ENCODE measurements at regions not wholly inside any gene's neighbourhood (a gene's known extent, or its start where the extent isn't known, plus 50 kb on each side); places are given as distances from the start of the nearest gene placed in this dataset.
"Not testable (repeated sequence)": the region's sequence is repeated elsewhere in the genome, so short reads cannot be mapped to it uniquely, and the experiment has no call there.

- peaks cover 54% of the 10 kb centered on the region for H3K4me1 ChIP-seq (ENCODE audit: insufficient read depth, low read length)
- not testable (repeated sequence) for H3K4me3 ChIP-seq (ENCODE audit: low read length); H3K9me3 ChIP-seq (ENCODE audit: low read depth, low read length); H3K27me3 ChIP-seq (ENCODE audit: insufficient read depth, low read length)
Observed at GRCh38 chr16:21511315-21512210, 87.8 kb upstream of the METTL9 start.

DNA sequence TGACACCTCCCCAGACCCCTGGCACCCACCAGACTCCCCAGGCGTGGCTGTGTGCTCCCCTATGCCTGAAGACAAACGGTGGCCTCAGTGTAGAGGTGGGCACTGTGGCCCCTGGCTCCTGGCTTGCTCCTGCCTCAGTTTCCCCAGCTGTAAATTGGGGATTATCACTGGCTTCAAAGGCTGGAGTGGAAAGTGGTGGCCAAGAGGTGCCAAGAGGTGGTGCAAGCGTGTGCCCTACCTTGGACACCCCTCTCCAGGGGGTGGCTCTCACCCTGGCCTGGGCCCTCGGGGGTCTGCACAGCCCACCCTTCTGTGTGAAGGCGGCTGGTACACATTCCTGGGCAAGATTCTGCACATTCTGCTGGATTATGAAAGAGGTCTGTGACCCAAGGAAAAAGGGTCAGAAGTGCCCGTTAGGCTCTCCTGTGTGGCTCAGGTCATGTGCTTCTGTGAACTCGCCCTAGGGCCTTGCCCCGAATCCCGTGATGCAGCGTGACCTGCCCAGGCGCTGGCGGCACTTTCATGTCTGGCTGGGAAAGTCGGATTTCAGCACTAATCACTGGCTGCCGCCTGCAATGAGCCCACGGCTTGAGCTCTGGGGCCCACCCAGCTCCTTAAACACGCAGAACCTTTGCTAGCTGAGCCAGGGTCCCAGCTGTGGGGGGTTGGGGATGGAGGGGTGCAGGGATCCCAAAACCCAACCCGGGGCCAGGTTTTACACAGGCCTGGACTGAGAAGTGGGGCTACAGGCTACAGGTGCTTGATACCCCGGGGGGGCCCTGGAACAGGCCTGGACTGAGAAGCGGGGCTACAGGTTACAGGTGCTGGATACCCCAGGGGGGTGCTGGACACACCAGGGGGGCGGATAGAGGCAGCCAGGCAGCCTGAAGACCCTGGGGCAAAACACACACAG is 86.8 kb upstream of the METTL9 start:
- not testable (repeated sequence) for H3K4me3 ChIP-seq (ENCODE audit: low read length); H3K27me3 ChIP-seq (ENCODE audit: insufficient read depth, low read length); H3K9me3 ChIP-seq (ENCODE audit: low read depth, low read length)
- H3K4me1 ChIP-seq (ENCODE audit: insufficient read depth, low read length): peaks cover 46% of the 10 kb centered on the region

GRCh38 chr16:21513337-21513741 is 86.0 kb upstream of the METTL9 start:
- peaks cover 44% of the 10 kb centered on the region for H3K4me1 ChIP-seq (ENCODE audit: insufficient read depth, low read length)
- not testable (repeated sequence) for H3K27me3 ChIP-seq (ENCODE audit: insufficient read depth, low read length); H3K9me3 ChIP-seq (ENCODE audit: low read depth, low read length); H3K4me3 ChIP-seq (ENCODE audit: low read length)

- peaks cover 46% of the 10 kb centered on the region for H3K4me1 ChIP-seq (ENCODE audit: insufficient read depth, low read length)
- H3K9me3 ChIP-seq (ENCODE audit: low read depth, low read length); H3K27me3 ChIP-seq (ENCODE audit: insufficient read depth, low read length); H3K4me3 ChIP-seq (ENCODE audit: low read length): not testable (repeated sequence)
Observed at GRCh38 chr16:21513812-21514473, 85.4 kb upstream of the METTL9 start.

- peaks cover 43% of the 10 kb centered on the region for H3K4me1 ChIP-seq (ENCODE audit: insufficient read depth, low read length)
- H3K4me3 ChIP-seq (ENCODE audit: low read length); H3K27me3 ChIP-seq (ENCODE audit: insufficient read depth, low read length); H3K9me3 ChIP-seq (ENCODE audit: low read depth, low read length): not testable (repeated sequence)
Observed at GRCh38 chr16:21514474-21514840, 84.9 kb upstream of the METTL9 start.

DNA sequence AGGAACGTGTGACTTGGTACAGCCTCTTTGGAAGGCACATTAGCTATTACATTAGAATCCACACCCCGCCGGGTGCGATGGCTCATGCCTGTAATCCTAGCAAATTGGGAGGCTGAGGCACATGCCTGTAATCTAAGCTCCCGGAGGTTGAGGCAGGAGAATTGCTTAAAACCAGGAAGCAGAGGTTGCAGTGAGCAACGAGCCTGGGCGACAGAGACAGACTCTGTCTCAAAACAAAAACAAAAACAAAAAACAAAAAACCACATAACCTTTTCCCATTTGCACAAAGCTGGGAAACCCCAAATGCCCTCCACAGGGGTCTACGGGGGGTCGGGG is 82.7 kb upstream of the METTL9 start:
- not testable (repeated sequence) for H3K27me3 ChIP-seq (ENCODE audit: insufficient read depth, low read length); H3K4me3 ChIP-seq (ENCODE audit: low read length); H3K9me3 ChIP-seq (ENCODE audit: low read depth, low read length)
- H3K4me1 ChIP-seq (ENCODE audit: insufficient read depth, low read length): peaks cover 43% of the 10 kb centered on the region

DNA sequence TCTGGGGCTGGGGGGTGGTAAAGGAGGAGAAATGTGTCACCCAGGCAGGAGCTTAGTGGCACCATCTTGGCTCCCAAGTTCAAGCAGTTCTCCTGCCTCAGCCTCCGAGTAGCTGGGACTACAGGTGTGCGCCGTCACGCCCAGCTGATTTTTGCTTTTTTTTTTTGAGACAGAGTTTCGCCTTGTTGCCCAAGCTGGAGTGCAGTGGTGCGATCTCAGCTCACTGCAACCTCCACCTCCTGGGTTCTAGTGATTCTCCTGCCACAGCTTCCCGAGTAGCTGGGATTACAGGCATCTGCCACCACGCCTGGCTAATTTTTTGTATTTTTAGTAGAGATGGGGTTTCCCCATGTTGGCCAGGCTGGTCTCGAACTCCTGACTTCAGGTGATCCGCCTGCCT is 82.1 kb upstream of the METTL9 start:
- not testable (repeated sequence) for H3K9me3 ChIP-seq (ENCODE audit: low read depth, low read length); H3K4me3 ChIP-seq (ENCODE audit: low read length); H3K27me3 ChIP-seq (ENCODE audit: insufficient read depth, low read length)
- H3K4me1 ChIP-seq (ENCODE audit: insufficient read depth, low read length): peaks cover 42% of the 10 kb centered on the region

GRCh38 chr16:21519361-21520133 is 79.8 kb upstream of the METTL9 start:
- Histone ChIP-seq H3K4me1 (ENCODE audit: insufficient read depth, low read length) (peaks cover 23% of the 10 kb centered on the region), H3K4me3 (ENCODE audit: low read length) (peak overlapping the region; percentile 59)
- H3K9me3 ChIP-seq (ENCODE audit: low read depth, low read length); H3K27me3 ChIP-seq (ENCODE audit: insufficient read depth, low read length): not testable (repeated sequence)

DNA sequence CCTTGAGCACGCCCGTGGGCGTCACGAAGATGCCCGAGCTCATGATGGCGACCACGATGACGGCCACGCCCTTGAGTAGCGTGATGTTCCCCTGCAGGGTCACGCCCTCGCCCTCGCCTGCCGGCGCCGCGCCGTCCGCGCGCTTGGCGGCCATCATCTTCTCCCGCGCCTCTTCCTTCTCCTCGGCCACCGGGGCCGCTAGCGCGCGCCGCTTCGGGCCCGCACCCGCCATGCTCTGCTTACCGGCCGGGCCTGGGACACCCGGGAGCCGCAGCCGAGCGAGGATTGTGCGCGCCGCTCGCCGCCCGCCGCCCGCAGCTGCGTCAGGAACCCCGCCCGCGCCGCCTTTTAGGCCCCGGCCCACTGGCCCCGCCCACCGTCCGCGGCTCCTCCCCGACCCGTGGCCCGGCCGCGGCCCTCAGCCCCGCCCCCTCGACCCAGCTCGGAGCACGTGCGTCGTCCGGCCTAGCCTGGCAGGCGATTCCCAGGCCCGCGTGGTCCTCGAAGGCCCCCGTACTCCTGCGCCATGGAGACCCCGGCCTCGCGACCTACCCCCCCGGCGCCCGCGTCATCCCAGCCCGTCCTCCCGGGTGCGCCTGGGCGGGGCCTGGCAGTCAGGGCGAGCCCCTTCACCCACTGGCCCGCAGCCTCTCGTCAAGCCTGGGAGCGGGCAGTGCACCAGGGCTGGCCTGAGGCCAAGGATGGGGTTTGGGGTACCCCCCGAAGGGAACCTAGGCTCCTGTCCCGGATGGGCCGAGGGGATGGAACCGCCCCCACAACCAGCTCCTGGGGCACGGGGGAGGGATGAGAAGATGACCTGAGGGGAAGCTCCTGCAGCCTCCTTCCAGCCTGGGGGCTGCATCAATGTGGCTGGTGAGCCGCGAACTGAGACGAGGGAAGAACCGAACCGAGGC is 79.0 kb upstream of the METTL9 start:
- peak overlapping the region; percentile 59 for H3K4me3 ChIP-seq (ENCODE audit: low read length)
- H3K9me3 ChIP-seq (ENCODE audit: low read depth, low read length); H3K27me3 ChIP-seq (ENCODE audit: insufficient read depth, low read length): not testable (repeated sequence)
- H3K4me1 ChIP-seq (ENCODE audit: insufficient read depth, low read length): peaks cover 20% of the 10 kb centered on the region

- not testable (repeated sequence) for H3K27me3 ChIP-seq (ENCODE audit: insufficient read depth, low read length); H3K4me3 ChIP-seq (ENCODE audit: low read length); H3K9me3 ChIP-seq (ENCODE audit: low read depth, low read length)
- H3K4me1 ChIP-seq (ENCODE audit: insufficient read depth, low read length): peaks cover 15% of the 10 kb centered on the region
Observed at GRCh38 chr16:21521048-21521389, 78.4 kb upstream of the METTL9 start.

DNA sequence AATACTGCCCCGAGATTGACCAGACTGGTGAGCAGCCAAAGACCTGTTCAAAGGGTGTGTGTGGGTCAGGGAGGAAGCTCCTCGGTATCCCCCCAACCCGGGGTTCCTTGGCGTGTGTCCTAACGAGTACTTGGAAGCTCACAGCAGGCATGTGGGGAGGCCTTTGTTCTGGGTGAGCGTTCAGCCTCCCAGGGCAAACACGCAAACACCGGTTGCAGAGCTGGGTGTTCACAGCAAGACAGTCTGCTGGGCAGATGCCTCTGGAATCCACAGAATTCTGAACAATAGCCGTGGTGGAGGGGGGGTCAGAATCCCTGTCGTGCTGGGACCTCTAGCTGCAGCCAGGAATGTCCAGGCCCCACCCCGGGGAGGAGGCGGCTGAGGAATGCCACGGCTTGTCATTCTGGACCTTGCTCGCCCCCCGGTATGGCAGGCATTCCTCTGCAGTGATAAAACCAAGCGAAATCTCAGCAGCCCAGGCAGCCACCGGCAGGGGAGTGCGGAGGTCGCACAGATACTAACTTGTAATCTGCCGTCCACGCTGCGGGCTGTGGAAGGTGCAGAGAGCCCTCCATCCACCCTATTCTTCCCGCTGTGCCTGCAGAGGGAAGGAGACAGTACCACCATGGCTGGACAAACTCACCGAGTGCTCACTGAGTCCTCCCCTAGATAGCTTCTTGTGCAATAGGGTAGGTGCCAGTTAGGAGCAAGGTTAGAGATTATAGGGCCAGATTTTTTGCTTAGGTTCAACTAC is 77.8 kb upstream of the METTL9 start:
- not testable (repeated sequence) for H3K9me3 ChIP-seq (ENCODE audit: low read depth, low read length); H3K27me3 ChIP-seq (ENCODE audit: insufficient read depth, low read length); H3K4me1 ChIP-seq (ENCODE audit: insufficient read depth, low read length); H3K4me3 ChIP-seq (ENCODE audit: low read length)

DNA sequence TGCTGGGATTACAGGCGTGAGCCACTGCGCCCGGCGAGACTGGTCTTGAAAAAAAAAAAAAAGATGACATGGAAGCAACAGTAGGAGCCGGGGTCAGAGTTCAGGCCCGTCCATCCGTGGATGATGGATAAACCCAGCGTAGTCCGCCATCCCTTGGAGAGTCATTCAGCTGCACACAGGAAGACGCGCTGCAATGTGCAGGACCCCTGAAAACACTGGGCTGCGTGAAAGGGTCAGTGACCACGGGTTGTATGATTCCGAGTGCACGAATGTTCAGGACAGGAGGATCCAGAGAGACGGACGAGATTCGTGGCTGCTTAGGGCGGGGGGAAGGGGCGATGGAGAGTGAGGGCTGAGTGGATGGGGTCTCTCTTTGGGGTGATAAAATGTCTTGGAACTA is 76.5 kb upstream of the METTL9 start:
- not testable (repeated sequence) for H3K9me3 ChIP-seq (ENCODE audit: low read depth, low read length); H3K27me3 ChIP-seq (ENCODE audit: insufficient read depth, low read length); H3K4me1 ChIP-seq (ENCODE audit: insufficient read depth, low read length); H3K4me3 ChIP-seq (ENCODE audit: low read length)

- Histone ChIP-seq H3K9me3 (ENCODE audit: low read depth, low read length) (no peaks in the 10 kb centered on the region), H3K4me1 (ENCODE audit: insufficient read depth, low read length) (peaks cover under 1% of the 10 kb centered on the region), H3K27me3 (ENCODE audit: insufficient read depth, low read length) (no peaks in the 10 kb centered on the region), H3K4me3 (ENCODE audit: low read length) (no peak overlapping the region)
Observed at GRCh38 chr16:21523411-21524067, 75.8 kb upstream of the METTL9 start.

Measured in mononuclear cell (primary cell).